ENCODE measurements at regions not wholly inside any gene's neighbourhood (a gene's known extent, or its start where the extent isn't known, plus 50 kb on each side); places are given as distances from the start of the nearest gene placed in this dataset.

- Histone ChIP-seq H3K9me3 (ENCODE audit: low read length) (no peaks in the 10 kb centered on the region), H2AFZ (ENCODE audit: low read length) (no peak overlapping the region), H4K20me1 (ENCODE audit: insufficient read depth, low read length) (no peaks in the 10 kb centered on the region), H3K27me3 (ENCODE audit: insufficient read depth, low read length) (peaks cover 6% of the 10 kb centered on the region; the same call in 1 of the 2 replicates), H3K4me3 (ENCODE audit: low read depth, low read length, poor library complexity, severe bottlenecking) (no peak overlapping the region), H3K9ac (ENCODE audit: low read length) (no peak overlapping the region), H3F3A (ENCODE audit: insufficient read depth, low read length) (no peaks in the 10 kb centered on the region), H3K4me2 (ENCODE audit: low read length) (no peak overlapping the region), H3K9me2 (ENCODE audit: low read depth, low read length) (no peaks in the 10 kb centered on the region), H3K4me1 (ENCODE audit: insufficient read depth, low read length, severe bottlenecking) (peaks cover 3% of the 10 kb centered on the region), H3K79me2 (ENCODE audit: insufficient read depth, low read length) (no peaks in the 10 kb centered on the region), H3K27ac (ENCODE audit: low read depth, low read length, poor library complexity, severe bottlenecking) (no peak overlapping the region), H3K36me3 (ENCODE audit: insufficient read depth, low read length) (no peaks in the 10 kb centered on the region)
- TF ChIP-seq EZH2 (IDR thresholded peaks at IDR 0.05; ENCODE audit: borderline replicate concordance, low read length) (no peak), CTCF (IDR thresholded peaks at IDR 0.05; ENCODE audit: low read length) (no peak)
Measured at GRCh38 chr7:101698964-101699363, 69.9 kb upstream of the MYL10 start.

- Histone ChIP-seq H3K4me2 (ENCODE audit: low read length) (no peak overlapping the region), H3F3A (ENCODE audit: insufficient read depth, low read length) (no peaks in the 10 kb centered on the region), H3K79me2 (ENCODE audit: insufficient read depth, low read length) (no peaks in the 10 kb centered on the region), H3K9me2 (ENCODE audit: low read depth, low read length) (no peaks in the 10 kb centered on the region), H3K4me1 (ENCODE audit: insufficient read depth, low read length, severe bottlenecking) (no peaks in the 10 kb centered on the region), H3K4me3 (ENCODE audit: low read depth, low read length, poor library complexity, severe bottlenecking) (no peak overlapping the region), H3K27me3 (ENCODE audit: insufficient read depth, low read length) (peaks cover 6% of the 10 kb centered on the region; the same call in 1 of the 2 replicates), H3K9ac (ENCODE audit: low read length) (no peak overlapping the region), H3K9me3 (ENCODE audit: low read length) (no peaks in the 10 kb centered on the region), H4K20me1 (ENCODE audit: insufficient read depth, low read length) (no peaks in the 10 kb centered on the region), H3K36me3 (ENCODE audit: insufficient read depth, low read length) (no peaks in the 10 kb centered on the region), H2AFZ (ENCODE audit: low read length) (no peak overlapping the region), H3K27ac (ENCODE audit: low read depth, low read length, poor library complexity, severe bottlenecking) (no peak overlapping the region)
- no peak for TF ChIP-seq EZH2 (IDR thresholded peaks at IDR 0.05; ENCODE audit: borderline replicate concordance, low read length)
- TF ChIP-seq CTCF (IDR thresholded peaks at IDR 0.05; ENCODE audit: low read length) = no peak
Measured at GRCh38 chr7:101699399-101699798, 70.3 kb upstream of the MYL10 start.

GRCh38 chr7:101699881-101700823 is 71.1 kb upstream of the MYL10 start:
- no peaks in the 10 kb centered on the region for H3K9me3 ChIP-seq (ENCODE audit: low read length)
- no peaks in the 10 kb centered on the region for H3K4me1 ChIP-seq (ENCODE audit: insufficient read depth, low read length, severe bottlenecking)
- no peak overlapping the region for H2AFZ ChIP-seq (ENCODE audit: low read length)
- no peaks in the 10 kb centered on the region for H3F3A ChIP-seq (ENCODE audit: insufficient read depth, low read length)
- H3K9ac ChIP-seq (ENCODE audit: low read length) = no peak overlapping the region
- H3K4me3 ChIP-seq (ENCODE audit: low read depth, low read length, poor library complexity, severe bottlenecking) = no peak overlapping the region
- H3K79me2 ChIP-seq (ENCODE audit: insufficient read depth, low read length) = no peaks in the 10 kb centered on the region
- no peaks in the 10 kb centered on the region for H3K9me2 ChIP-seq (ENCODE audit: low read depth, low read length)
- peaks cover 6% of the 10 kb centered on the region; the same call in 1 of the 2 replicates for H3K27me3 ChIP-seq (ENCODE audit: insufficient read depth, low read length)
- no peak for TF ChIP-seq CTCF (IDR thresholded peaks at IDR 0.05; ENCODE audit: low read length)
- TF ChIP-seq EZH2 (IDR thresholded peaks at IDR 0.05; ENCODE audit: borderline replicate concordance, low read length) = no peak
- H3K4me2 ChIP-seq (ENCODE audit: low read length) = no peak overlapping the region
- H3K36me3 ChIP-seq (ENCODE audit: insufficient read depth, low read length) = no peaks in the 10 kb centered on the region
- no peak overlapping the region for H3K27ac ChIP-seq (ENCODE audit: low read depth, low read length, poor library complexity, severe bottlenecking)
- H4K20me1 ChIP-seq (ENCODE audit: insufficient read depth, low read length) = no peaks in the 10 kb centered on the region

Data from OCI-LY1 (cell line).